GM23338 (cell line): ENCODE measurements at regions not wholly inside any gene's neighbourhood (a gene's known extent, or its start where the extent isn't known, plus 50 kb on each side); places are given as distances from the start of the nearest gene placed in this dataset.

Source experiments
- CREB1 ChIP-seq: fragments of 250-450 bp; sonication (Bioruptor Pico); IDR thresholded peaks from 2 replicates; pipeline ENCODE4 v1.5.0; 2020; ENCODE audit warnings: low read depth, mild to moderate bottlenecking, moderate library complexity
- CTCF ChIP-seq, 2 experiments: fragments of 200-600 bp in 1 of 2; sonication (generic) in 1 of 2; conservative IDR thresholded peaks; 2 replicates each; pipeline versions ENCODE4 v1.5.1 to v1.6.1; 2016 to 2017; ENCODE audit warnings: antibody characterized with exemption in 2 of 2, low read depth in 2 of 2, mild to moderate bottlenecking in 2 of 2, moderate library complexity in 1 of 2
- ETS1 ChIP-seq: IDR thresholded peaks from 2 replicates; pipeline ENCODE4 v1.6.1; 2016; ENCODE audit warnings: antibody characterized with exemption
- EZH2 ChIP-seq: fragments of 200-600 bp; sonication (generic); IDR thresholded peaks from one replicate; pipeline ENCODE4 v1.8.0; 2017; ENCODE audit warnings: antibody characterized with exemption, mild to moderate bottlenecking, low read depth; ENCODE audit not compliant: unreplicated experiment
- EZH2phosphoT487 ChIP-seq: fragments of 200-600 bp; sonication (generic); IDR thresholded peaks from one replicate; pipeline ENCODE4 v1.8.1; 2018; ENCODE audit warnings: antibody characterized with exemption; ENCODE audit not compliant: unreplicated experiment
- JUNB ChIP-seq: IDR thresholded peaks from one replicate; pipeline ENCODE4 v1.6.1; 2016; ENCODE audit warnings: antibody characterized with exemption; ENCODE audit not compliant: unreplicated experiment
- NANOG ChIP-seq: IDR thresholded peaks from 2 replicates; pipeline ENCODE4 v1.6.1; 2016; ENCODE audit warnings: antibody characterized with exemption, borderline replicate concordance
- POLR2AphosphoS5 ChIP-seq: IDR thresholded peaks from 2 replicates; pipeline ENCODE4 v1.6.1; 2016; ENCODE audit warnings: antibody characterized with exemption, low read depth
- REST ChIP-seq: IDR thresholded peaks from one replicate; pipeline ENCODE4 v1.6.1; 2018; ENCODE audit warnings: antibody characterized with exemption; ENCODE audit not compliant: unreplicated experiment
- STAT1 ChIP-seq: IDR thresholded peaks from one replicate; pipeline ENCODE4 v1.6.1; 2016; ENCODE audit warnings: antibody characterized with exemption; ENCODE audit not compliant: unreplicated experiment
- ZNF114 ChIP-seq: fragments of 250-450 bp; sonication (Bioruptor Pico); IDR thresholded peaks from 2 replicates; pipeline ENCODE4 v1.5.0; 2020; ENCODE audit warnings: mild to moderate bottlenecking, moderate library complexity
- ZNF331 ChIP-seq: fragments of 250-450 bp; sonication (Bioruptor Pico); IDR thresholded peaks from 2 replicates; pipeline ENCODE4 v1.5.0; 2020; ENCODE audit warnings: low read depth, mild to moderate bottlenecking, moderate library complexity

- TF ChIP-seq CTCF (conservative IDR thresholded peaks at IDR 0.05; ENCODE audit: low read depth in 2 of 2) = no peak
- no peak for TF ChIP-seq POLR2AphosphoS5
- no peak for TF ChIP-seq EZH2
- no peak for TF ChIP-seq ZNF114 (CRISPR knock-in tag)
- TF ChIP-seq ZNF331 = no peak
- TF ChIP-seq CREB1 (CRISPR knock-in tag) = no peak
- no peak for TF ChIP-seq EZH2phosphoT487
- TF ChIP-seq ETS1 = no peak
- TF ChIP-seq STAT1 = no peak
- TF ChIP-seq REST = no peak
- TF ChIP-seq NANOG = no peak
- TF ChIP-seq JUNB = no peak
Measured at GRCh38 chr5:167375125-167375524, 916.3 kb upstream of the WWC1 start.
